NCI-H2196 (cell line): ENCODE measurements at regions not wholly inside any gene's neighbourhood (a gene's known extent, or its start where the extent isn't known, plus 50 kb on each side); places are given as distances from the start of the nearest gene placed in this dataset.
"Not testable (repeated sequence)": the region's sequence is repeated elsewhere in the genome, so short reads cannot be mapped to it uniquely, and the experiment has no call there.

Experiments used
- DNase-seq: peaks from one replicate; lab custom pipeline; 2025; ENCODE audit not compliant: unreplicated experiment; lab: John Stamatoyannopoulos, UW

DNA sequence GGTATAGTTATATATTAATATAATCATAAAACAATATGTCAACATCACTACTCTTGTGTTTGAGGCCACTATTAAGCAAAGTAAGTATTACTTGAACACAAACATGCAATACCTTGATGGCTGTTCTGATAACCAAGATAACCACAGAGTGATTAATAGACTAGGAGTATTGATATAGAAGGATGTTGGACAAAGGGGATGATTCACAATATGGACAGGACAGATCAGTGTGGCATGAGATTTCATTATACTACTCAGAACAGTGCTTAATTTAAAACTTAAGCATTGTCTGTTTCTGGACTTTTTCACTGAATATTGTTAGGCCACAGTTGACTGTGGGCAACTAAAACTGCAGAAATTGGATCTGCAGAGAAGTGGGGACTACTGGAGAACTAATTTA, 384.2 kb downstream of the SLITRK1 start:
- DNase-seq: no peak

- DNase-seq: no peak
Measured at GRCh38 chr13:83496501-83496900, 385.8 kb downstream of the SLITRK1 start.

GRCh38 chr13:83485101-83485500, 397.2 kb downstream of the SLITRK1 start:
- no peak for DNase-seq

- no peak for DNase-seq
Measured at GRCh38 chr13:83471011-83471410, 411.3 kb downstream of the SLITRK1 start.

DNA sequence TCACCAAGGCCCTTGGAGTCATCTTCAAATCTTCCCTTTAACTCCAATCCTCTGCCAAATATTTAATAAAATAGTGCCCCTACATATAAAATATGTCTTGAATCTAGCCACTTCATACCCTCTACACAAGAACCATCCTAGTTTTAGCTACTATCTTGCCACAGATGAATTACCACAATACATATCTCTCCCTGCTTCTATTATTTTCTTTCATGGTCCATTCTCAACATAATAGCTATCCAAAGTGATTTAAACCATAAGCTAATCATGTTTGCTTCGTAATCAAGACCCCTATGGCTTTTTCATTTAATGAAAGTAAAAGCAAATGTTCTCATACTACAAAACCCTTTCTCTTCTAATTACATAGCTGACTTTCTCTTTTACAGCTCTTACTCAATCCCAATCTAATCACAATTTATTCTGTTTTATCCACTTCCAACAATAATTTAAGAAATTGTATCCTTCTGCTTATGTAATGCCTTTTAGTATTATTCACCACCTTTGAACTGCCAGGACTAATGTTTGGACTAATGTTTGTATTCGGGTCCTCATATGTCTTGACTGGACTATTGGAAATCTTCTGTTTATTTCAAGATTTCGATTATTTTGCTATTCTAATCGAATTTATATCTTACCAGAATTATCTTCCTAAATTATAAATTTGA, 412.0 kb downstream of the SLITRK1 start:
- DNase-seq: no peak

- DNase-seq: no peak
Measured at GRCh38 chr13:83453723-83454122, 428.6 kb downstream of the SLITRK1 start.

- no peak for DNase-seq
Measured at GRCh38 chr13:83453300-83453699, 429.0 kb downstream of the SLITRK1 start.

DNA sequence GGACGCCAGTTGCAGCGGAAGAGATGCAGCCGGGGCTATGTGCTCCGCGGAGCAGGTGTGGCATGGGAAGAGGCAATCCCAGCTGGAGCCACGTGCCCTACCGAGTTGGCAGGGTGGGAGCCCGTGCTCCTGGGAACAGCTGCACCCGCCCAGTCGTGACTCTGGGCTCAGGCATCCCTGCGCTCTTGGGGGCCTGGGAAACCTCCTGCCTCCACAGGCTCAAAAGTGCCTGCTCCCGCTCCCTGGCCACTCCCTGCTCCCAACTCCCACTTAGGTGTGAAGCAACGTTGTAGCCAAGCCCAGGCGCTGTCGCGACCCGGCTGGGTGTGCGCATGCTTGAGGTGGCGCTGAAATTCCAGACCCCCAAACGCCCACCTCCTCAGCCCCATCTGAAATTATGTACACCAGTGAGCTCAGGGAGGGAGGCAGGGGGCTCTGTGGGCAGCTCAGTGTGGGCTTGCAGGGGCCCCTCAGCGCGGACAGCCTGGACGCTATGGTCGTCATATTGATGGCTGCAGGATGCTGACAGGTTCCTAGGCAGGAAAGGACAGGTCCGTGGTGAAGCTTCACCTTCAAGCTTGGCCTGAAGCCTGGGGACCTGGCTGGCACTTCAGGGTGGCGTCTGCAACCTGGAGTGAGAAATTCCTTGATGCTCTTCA, 429.9 kb downstream of the SLITRK1 start:
- no peak for DNase-seq

GRCh38 chr13:83450591-83450990, 431.7 kb downstream of the SLITRK1 start:
- DNase-seq: no peak

DNA sequence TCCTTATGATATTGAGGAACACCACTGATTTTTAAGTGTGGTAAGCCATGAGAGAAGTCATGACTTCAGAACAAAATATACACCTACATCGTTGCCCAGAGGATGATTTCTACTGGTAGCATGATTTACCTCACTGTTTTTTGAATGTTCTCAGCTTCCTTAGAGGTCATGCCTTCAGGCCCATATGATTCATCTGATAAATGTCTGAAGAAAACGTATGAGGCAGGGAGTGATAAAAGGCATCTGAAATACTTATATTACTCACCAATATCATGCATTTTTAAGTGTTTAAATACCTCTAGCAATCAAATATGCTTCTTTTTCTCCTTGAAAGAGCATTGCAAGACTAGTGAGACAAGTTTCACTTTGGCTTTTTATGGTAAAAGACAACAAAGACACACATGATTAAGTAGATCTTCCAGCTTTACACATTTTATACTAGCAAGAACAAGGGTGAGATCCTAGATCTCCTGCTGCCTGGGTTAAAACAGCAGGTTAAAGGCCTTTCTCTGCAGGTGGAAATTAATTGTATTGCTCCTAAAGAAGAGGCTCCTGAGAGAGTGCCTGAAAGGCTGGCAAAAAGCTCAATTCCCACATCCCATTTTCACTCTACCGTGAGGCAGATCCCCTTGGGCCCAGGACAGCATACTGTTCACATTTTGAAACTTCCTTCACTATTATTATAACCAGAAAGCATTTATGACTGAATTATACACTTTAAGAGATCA, 432.4 kb downstream of the SLITRK1 start:
- no peak for DNase-seq

GRCh38 chr13:83440465-83440864, 441.8 kb downstream of the SLITRK1 start:
- DNase-seq: no peak

DNA sequence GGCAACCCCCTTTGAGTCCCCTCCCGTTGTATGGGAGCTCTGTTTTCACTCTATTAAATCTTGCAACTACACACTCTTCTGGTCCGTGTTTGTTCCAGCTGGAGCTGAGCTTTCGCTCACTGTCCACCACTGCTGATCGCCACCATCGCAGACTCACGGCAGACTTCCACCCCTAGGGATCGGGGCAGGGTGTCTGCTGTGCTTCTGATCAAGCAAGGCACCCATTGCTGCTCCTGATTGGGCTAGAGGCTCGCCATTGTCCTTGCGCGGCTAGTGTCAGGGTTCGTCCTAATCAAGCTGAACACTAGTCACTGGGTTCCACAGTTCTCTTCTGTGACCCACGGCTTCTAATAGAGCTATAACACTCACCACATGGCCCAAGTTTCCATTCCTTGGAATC, 442.8 kb downstream of the SLITRK1 start:
- not testable (repeated sequence) for DNase-seq

- DNase-seq: no peak
Measured at GRCh38 chr13:83423861-83424260, 458.4 kb downstream of the SLITRK1 start.

DNA sequence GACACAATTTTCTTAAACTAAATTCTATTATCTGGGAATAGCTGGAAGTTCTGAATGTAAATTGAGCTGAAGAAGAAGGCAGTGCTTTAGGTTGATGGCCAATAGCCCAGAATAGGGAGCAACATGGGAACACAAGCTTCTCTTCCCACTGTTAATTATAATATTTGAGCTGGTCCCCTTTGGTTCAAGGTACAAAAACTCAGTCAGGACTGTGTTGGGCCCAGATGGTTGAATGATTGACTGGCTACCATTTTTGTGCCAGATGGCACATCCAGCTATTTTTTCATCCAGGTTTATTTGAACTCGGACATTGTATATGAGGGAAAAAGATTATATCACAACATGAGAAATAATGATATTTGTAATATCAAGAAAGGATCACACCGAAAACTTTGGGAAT, 458.9 kb downstream of the SLITRK1 start:
- DNase-seq: no peak

DNA sequence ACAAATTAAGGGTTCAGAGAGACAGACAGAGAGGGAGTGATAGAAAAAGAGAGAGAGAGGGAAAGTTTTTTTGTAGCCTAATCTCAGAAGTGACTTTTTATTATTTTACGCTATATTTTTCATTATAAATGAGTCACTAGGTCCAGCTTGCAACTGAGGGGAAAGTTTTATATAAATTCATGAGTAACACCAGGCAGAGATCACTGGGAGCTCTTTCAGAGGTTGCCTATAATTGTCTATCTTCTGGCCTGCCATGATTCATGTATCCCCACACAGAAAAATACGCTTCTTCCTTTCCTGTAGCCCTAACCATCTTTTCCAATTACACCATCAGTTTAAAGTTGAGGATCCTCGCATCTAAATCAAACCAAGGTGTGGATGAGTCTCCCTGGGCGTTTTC, 467.9 kb downstream of the SLITRK1 start:
- DNase-seq: no peak

GRCh38 chr13:83386609-83387008, 495.7 kb downstream of the SLITRK1 start:
- no peak for DNase-seq

- DNase-seq: no peak
Measured at GRCh38 chr13:83378908-83379307, 503.4 kb downstream of the SLITRK1 start.

GRCh38 chr13:83377491-83377890, 504.8 kb downstream of the SLITRK1 start:
- DNase-seq: no peak

GRCh38 chr13:83372786-83373185, 509.5 kb downstream of the SLITRK1 start:
- no peak for DNase-seq

- DNase-seq: no peak
Measured at GRCh38 chr13:83365723-83366122, 516.6 kb downstream of the SLITRK1 start.

- no peak for DNase-seq
Measured at GRCh38 chr13:83355041-83355440, 527.2 kb downstream of the SLITRK1 start.

- no peak for DNase-seq
Measured at GRCh38 chr13:83352391-83352790, 529.9 kb downstream of the SLITRK1 start.
